Glutamatergic neuron (in vitro differentiated cells): ENCODE measurements at regions not wholly inside any gene's neighbourhood (a gene's known extent, or its start where the extent isn't known, plus 50 kb on each side); places are given as distances from the start of the nearest gene placed in this dataset.

Experiments used
- DNase-seq: peaks from one replicate; pipeline ENCODE4 v3.0.0; 2022
- H3K27ac Mint-ChIP-seq: one replicate; pipeline ENCODE4 v1.8.0; 2020; ENCODE audit warnings: mild to moderate bottlenecking, mixed read lengths, inconsistent platforms; ENCODE audit not compliant: unreplicated experiment
- H3K27me3 Mint-ChIP-seq: one replicate; pipeline ENCODE4 v1.8.0; 2020; ENCODE audit warnings: mild to moderate bottlenecking, moderate library complexity, mixed read lengths, inconsistent platforms; ENCODE audit not compliant: unreplicated experiment
- H3K36me3 Mint-ChIP-seq: one replicate; pipeline ENCODE4 v1.8.0; 2020; ENCODE audit warnings: mild to moderate bottlenecking, mixed read lengths, inconsistent platforms; ENCODE audit not compliant: unreplicated experiment
- H3K4me1 Mint-ChIP-seq: one replicate; pipeline ENCODE4 v1.8.0; 2020; ENCODE audit warnings: mild to moderate bottlenecking, low read depth, mixed read lengths, inconsistent platforms; ENCODE audit not compliant: unreplicated experiment
- H3K4me3 Mint-ChIP-seq: one replicate; pipeline ENCODE4 v1.8.0; 2020; ENCODE audit warnings: mild to moderate bottlenecking, mixed read lengths, inconsistent platforms; ENCODE audit not compliant: unreplicated experiment
- H3K9me3 Mint-ChIP-seq: one replicate; pipeline ENCODE4 v1.8.0; 2020; ENCODE audit warnings: mild to moderate bottlenecking, moderate library complexity, mixed read lengths, inconsistent platforms; ENCODE audit not compliant: unreplicated experiment
- CTCF ChIP-seq: fragments of 200-600 bp; sonication (generic); IDR thresholded peaks from one replicate; pipeline ENCODE4 v1.5.0; 2021; ENCODE audit not compliant: partially characterized antibody, unreplicated experiment

DNA sequence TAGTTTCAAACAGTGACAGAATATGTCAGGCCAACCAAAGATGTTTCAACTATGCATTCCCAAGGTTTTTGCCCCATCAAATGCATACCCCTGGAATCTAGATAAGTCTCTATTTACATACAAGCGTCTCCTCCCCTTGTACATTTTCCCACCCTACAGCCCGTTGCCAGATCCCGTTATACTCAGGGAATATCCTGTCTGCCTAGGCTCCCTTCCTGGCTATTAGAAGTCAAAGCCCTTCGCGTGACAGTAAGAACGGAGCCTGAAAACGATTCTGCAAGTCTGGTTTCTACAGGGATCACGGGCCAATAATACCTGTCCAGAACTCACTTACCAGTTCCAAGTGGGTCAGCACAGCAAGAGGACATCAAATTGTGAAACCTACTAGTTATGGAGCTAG lies 134.8 kb downstream of the LACC1 start:
- H3K4me1 Mint-ChIP-seq = peaks cover 1% of the 10 kb centered on the region
- DNase-seq = no peak
- no peak for TF ChIP-seq CTCF
- no peak overlapping the region for H3K27ac Mint-ChIP-seq
- H3K9me3 Mint-ChIP-seq = no peaks in the 10 kb centered on the region
- no peak overlapping the region for H3K4me3 Mint-ChIP-seq
- H3K36me3 Mint-ChIP-seq = no peaks in the 10 kb centered on the region
- H3K27me3 Mint-ChIP-seq = no peaks in the 10 kb centered on the region

DNA sequence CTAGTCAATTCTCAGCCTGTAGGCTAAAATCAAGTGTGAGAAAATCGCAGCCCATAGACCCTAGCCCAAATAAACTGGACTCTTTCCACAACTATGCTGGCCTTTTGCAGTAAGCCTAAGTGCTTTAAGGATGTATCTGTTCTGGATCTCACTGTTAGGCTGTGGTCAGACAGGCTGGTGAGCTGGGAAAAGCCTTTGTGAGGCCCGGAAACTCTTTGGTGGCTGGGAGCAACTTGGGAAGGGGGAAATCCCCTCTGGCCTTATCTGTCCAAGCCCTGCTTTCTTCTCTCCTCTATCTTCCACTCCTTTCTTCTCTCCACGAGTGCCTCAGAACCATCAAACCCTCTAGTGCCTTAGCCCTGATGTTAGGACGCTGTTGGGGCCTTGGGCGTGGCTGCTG lies 135.4 kb downstream of the LACC1 start:
- no peak for DNase-seq
- no peaks in the 10 kb centered on the region for H3K27me3 Mint-ChIP-seq
- no peak overlapping the region for H3K27ac Mint-ChIP-seq
- no peak for TF ChIP-seq CTCF
- no peak overlapping the region for H3K4me3 Mint-ChIP-seq
- peaks cover 1% of the 10 kb centered on the region for H3K4me1 Mint-ChIP-seq
- H3K36me3 Mint-ChIP-seq = no peaks in the 10 kb centered on the region
- H3K9me3 Mint-ChIP-seq = no peaks in the 10 kb centered on the region

- Mint-ChIP-seq H3K9me3 (no peaks in the 10 kb centered on the region), H3K4me1 (peaks cover 1% of the 10 kb centered on the region), H3K36me3 (no peaks in the 10 kb centered on the region), H3K4me3 (no peak overlapping the region), H3K27me3 (no peaks in the 10 kb centered on the region), H3K27ac (no peak overlapping the region)
- no peak for TF ChIP-seq CTCF
- no peak for DNase-seq
Observed at GRCh38 chr13:44015811-44016210, 136.1 kb downstream of the LACC1 start.

DNA sequence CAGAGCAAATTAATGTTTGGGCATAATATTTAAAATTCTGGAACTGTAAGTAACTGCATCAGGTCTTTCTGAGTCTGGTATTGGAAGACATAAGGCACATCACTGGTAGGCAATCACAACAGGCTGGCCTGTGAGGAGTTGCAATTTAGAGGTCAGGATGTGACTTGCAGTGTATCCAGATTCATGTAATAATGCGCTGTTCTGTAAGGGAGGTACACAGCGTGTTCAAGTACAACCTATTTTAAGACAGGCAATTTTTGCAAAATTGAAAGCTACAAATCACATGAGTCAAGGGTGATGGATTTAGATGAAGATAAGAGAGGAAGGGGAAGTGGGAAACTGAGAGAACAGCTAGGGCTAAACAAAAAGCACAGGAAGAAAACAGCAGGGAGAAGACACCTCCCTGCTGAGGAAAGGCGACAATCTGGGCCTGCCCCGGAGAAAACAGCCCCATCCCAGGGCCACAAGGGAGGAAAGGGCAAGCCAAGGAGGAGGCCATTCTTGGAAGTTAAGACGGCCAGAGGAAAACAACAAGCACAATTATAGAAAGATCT lies 138.1 kb downstream of the LACC1 start:
- H3K27me3 Mint-ChIP-seq = no peaks in the 10 kb centered on the region
- no peaks in the 10 kb centered on the region for H3K36me3 Mint-ChIP-seq
- no peak for DNase-seq
- H3K27ac Mint-ChIP-seq = no peak overlapping the region
- no peak for TF ChIP-seq CTCF
- no peak overlapping the region for H3K4me3 Mint-ChIP-seq
- peaks cover 1% of the 10 kb centered on the region for H3K4me1 Mint-ChIP-seq
- no peaks in the 10 kb centered on the region for H3K9me3 Mint-ChIP-seq

DNA sequence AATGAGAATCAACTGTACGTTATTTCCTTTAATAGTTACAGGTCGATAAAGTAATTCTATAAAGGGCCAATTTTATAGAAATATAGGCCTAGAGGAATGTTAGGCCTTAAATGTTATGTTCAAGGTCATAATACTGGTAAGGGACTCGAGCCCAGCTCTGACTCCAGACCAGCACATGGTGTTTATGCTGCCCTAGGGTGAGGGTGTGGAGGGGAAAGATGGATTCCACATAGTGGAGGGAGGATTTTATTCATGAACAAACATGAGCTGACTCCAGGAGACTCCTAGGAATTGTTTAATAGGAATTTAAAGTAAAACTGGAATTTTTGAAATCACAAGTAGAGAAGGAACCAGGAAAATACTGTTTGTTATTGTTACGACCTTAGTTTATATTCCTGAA lies 139.9 kb downstream of the LACC1 start:
- Mint-ChIP-seq H3K9me3 (no peaks in the 10 kb centered on the region), H3K27me3 (no peaks in the 10 kb centered on the region), H3K4me3 (no peak overlapping the region), H3K36me3 (no peaks in the 10 kb centered on the region), H3K4me1 (no peaks in the 10 kb centered on the region), H3K27ac (no peak overlapping the region)
- DNase-seq = no peak
- no peak for TF ChIP-seq CTCF
